Esophagus squamous epithelium (tissue), 4 donors: ENCODE measurements at regions not wholly inside any gene's neighbourhood (a gene's known extent, or its start where the extent isn't known, plus 50 kb on each side); places are given as distances from the start of the nearest gene placed in this dataset.

ENCODE experiments used
- POLR2A ChIP-seq, 4 donors: fragments of 450-650 bp; IDR thresholded peaks; one replicate each; pipeline ENCODE4 v1.6.1; 2017; ENCODE audit warnings: antibody characterized with exemption in 4 of 4, mild to moderate bottlenecking in 4 of 4, moderate library complexity in 3 of 4
- TF ChIP-seq, protein P1 (sequence below), 6 experiments: fragments of 450-650 bp in 4 of 6; fragments of 200-600 bp in 2 of 6; sonication (generic) in 2 of 6; IDR thresholded peaks; one replicate each; pipeline ENCODE4 v1.5.1; 2016 to 2019; ENCODE audit warnings: antibody characterized with exemption in 6 of 6, mild to moderate bottlenecking in 4 of 6, moderate library complexity in 4 of 6

DNA sequence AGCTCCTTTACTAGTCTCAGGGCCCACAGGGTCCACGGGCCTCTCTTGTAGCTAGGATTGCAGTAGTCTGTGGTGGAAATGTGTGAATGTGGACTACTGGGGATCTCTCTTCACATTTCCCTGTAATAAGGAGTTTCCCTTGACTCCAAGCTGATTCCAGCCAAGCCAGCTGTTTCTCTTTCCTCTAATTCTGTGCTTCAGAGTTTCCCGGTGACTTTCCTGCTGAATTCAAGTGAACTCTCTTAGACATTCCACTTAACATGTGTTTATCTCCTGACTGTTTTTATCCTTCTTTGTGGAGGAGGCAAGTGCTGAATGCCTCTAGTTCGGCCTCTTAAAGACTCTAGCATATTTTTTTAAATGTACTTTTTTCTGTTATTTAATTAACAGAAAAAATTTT lies 354.0 kb upstream of the RGS18 start:
- no peak for TF ChIP-seq POLR2A (IDR thresholded peaks at IDR 0.05)
- TF ChIP-seq, protein P1, sequence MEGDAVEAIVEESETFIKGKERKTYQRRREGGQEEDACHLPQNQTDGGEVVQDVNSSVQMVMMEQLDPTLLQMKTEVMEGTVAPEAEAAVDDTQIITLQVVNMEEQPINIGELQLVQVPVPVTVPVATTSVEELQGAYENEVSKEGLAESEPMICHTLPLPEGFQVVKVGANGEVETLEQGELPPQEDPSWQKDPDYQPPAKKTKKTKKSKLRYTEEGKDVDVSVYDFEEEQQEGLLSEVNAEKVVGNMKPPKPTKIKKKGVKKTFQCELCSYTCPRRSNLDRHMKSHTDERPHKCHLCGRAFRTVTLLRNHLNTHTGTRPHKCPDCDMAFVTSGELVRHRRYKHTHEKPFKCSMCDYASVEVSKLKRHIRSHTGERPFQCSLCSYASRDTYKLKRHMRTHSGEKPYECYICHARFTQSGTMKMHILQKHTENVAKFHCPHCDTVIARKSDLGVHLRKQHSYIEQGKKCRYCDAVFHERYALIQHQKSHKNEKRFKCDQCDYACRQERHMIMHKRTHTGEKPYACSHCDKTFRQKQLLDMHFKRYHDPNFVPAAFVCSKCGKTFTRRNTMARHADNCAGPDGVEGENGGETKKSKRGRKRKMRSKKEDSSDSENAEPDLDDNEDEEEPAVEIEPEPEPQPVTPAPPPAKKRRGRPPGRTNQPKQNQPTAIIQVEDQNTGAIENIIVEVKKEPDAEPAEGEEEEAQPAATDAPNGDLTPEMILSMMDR (IDR thresholded peaks at IDR 0.05), result no peak
